HL-60 (cell line): ENCODE measurements at regions not wholly inside any gene's neighbourhood (a gene's known extent, or its start where the extent isn't known, plus 50 kb on each side); places are given as distances from the start of the nearest gene placed in this dataset.
"Not testable (repeated sequence)": the region's sequence is repeated elsewhere in the genome, so short reads cannot be mapped to it uniquely, and the experiment has no call there.

Source experiments
- DNase-seq, 2 experiments: peaks; one replicate each; pipeline ENCODE4 v3.0.0-alpha.2; 2010 to 2020; ENCODE audit warnings: low read depth in 1 of 2, low spot score in 1 of 2
- H3K27ac ChIP-seq: fragments of 250-450 bp; sonication (Bioruptor Pico); replicated peaks from 2 replicates; pipeline ENCODE4 v1.5.1; 2020; ENCODE audit warnings: mild to moderate bottlenecking, moderate library complexity
- H3K27me3 ChIP-seq: fragments of 250-450 bp; sonication (Bioruptor Pico); 2 replicates; pipeline ENCODE4 v1.5.1; 2021; ENCODE audit warnings: mild to moderate bottlenecking, moderate library complexity; ENCODE audit not compliant: insufficient read depth, poor library complexity, severe bottlenecking
- H3K4me3 ChIP-seq: replicated peaks from 2 replicates; pipeline ENCODE4 v1.5.1; 2011; ENCODE audit warnings: mild to moderate bottlenecking, control low read depth, low read length; ENCODE audit not compliant: insufficient read depth
- GABPA ChIP-seq: IDR thresholded peaks from 2 replicates; pipeline ENCODE4 v1.6.1; 2012; ENCODE audit warnings: low read depth
- POLR2AphosphoS5 ChIP-seq: IDR thresholded peaks from 2 replicates; pipeline ENCODE4 v1.6.1; 2012; ENCODE audit warnings: low read depth
- SPI1 ChIP-seq: IDR thresholded peaks from 2 replicates; pipeline ENCODE4 v1.6.1; 2012; ENCODE audit warnings: low read depth, mild to moderate bottlenecking, borderline replicate concordance
- TF ChIP-seq, protein P1 (sequence below): IDR thresholded peaks from 2 replicates; pipeline ENCODE4 v1.6.1; 2012; ENCODE audit warnings: low read depth; ENCODE audit not compliant: insufficient replicate concordance
- TF ChIP-seq, protein P2 (sequence below): IDR thresholded peaks from one replicate; pipeline ENCODE4 v1.5.1; 2011; ENCODE audit warnings: low read length, control low read depth, inconsistent platforms; ENCODE audit not compliant: insufficient read depth

DNA sequence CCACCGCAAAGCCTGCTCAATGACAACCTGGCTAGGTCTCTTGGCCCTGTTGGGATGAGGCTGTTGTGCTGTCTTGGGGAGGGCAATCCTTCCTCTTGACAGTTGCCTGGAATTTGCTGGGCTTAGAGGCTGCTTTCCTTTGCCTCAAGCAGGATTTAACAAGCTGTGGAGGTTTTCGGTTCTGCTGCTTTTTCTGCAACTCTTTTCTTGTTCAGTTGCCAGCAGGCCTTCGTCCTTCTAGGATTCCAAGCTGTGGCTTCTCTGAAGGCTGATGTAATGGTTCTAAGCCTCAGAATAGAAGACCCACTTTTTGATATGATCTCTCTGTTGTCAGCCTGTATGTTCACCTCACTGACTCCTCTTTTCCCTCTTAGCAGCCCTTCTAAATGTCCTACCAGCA is 149.5 kb upstream of the HS3ST4 start:
- no peak overlapping the region for H3K27ac ChIP-seq
- H3K4me3 ChIP-seq, result no peak overlapping the region
- no peak for DNase-seq
- no peaks in the 10 kb centered on the region for H3K27me3 ChIP-seq
- TF ChIP-seq GABPA (no peak), POLR2AphosphoS5 (no peak)

DNA sequence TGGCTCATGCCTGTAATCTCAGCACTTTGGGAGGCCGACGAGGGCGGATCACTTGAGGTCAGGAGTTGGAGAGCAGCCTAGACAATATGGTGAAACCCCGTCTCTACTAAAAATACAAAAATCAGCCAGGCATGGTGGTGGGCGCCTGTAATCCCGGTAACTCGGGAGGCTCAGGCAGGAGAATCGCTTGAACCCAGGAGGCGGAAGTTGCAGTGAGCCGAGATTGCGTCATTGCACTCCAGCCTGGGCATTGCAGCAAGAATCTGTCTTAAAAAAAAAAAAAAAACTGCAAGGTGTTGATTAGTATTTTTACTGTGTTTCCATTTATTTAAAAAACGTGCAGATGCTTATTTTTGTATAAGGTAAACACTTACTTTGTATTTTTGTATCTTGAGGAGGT is 152.0 kb upstream of the HS3ST4 start:
- H3K27ac ChIP-seq, DNase-seq, H3K27me3 ChIP-seq, H3K4me3 ChIP-seq: not testable (repeated sequence)
- TF ChIP-seq, protein P1, sequence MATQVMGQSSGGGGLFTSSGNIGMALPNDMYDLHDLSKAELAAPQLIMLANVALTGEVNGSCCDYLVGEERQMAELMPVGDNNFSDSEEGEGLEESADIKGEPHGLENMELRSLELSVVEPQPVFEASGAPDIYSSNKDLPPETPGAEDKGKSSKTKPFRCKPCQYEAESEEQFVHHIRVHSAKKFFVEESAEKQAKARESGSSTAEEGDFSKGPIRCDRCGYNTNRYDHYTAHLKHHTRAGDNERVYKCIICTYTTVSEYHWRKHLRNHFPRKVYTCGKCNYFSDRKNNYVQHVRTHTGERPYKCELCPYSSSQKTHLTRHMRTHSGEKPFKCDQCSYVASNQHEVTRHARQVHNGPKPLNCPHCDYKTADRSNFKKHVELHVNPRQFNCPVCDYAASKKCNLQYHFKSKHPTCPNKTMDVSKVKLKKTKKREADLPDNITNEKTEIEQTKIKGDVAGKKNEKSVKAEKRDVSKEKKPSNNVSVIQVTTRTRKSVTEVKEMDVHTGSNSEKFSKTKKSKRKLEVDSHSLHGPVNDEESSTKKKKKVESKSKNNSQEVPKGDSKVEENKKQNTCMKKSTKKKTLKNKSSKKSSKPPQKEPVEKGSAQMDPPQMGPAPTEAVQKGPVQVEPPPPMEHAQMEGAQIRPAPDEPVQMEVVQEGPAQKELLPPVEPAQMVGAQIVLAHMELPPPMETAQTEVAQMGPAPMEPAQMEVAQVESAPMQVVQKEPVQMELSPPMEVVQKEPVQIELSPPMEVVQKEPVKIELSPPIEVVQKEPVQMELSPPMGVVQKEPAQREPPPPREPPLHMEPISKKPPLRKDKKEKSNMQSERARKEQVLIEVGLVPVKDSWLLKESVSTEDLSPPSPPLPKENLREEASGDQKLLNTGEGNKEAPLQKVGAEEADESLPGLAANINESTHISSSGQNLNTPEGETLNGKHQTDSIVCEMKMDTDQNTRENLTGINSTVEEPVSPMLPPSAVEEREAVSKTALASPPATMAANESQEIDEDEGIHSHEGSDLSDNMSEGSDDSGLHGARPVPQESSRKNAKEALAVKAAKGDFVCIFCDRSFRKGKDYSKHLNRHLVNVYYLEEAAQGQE, result peak; percentile 23

DNA sequence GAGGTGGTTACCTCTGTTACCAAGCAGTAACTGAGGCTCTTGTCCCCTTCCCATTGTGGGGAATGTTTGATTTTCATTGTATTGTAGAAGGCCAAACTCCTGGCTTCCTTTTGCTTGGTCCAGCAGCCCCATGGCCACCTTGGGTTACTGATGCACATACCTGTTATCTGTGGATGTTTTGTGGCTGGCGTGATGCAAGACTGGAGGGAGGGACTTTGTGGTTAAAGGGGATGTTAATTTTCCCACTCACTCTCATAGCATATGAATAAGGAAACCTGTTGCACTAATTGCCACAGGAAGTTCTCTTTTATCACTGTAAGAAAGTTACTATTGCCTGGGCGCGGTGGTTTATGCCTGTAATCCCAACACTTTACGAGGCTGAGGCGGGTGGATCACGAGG is 168.6 kb upstream of the HS3ST4 start:
- no peak overlapping the region for H3K27ac ChIP-seq
- TF ChIP-seq, protein P2, sequence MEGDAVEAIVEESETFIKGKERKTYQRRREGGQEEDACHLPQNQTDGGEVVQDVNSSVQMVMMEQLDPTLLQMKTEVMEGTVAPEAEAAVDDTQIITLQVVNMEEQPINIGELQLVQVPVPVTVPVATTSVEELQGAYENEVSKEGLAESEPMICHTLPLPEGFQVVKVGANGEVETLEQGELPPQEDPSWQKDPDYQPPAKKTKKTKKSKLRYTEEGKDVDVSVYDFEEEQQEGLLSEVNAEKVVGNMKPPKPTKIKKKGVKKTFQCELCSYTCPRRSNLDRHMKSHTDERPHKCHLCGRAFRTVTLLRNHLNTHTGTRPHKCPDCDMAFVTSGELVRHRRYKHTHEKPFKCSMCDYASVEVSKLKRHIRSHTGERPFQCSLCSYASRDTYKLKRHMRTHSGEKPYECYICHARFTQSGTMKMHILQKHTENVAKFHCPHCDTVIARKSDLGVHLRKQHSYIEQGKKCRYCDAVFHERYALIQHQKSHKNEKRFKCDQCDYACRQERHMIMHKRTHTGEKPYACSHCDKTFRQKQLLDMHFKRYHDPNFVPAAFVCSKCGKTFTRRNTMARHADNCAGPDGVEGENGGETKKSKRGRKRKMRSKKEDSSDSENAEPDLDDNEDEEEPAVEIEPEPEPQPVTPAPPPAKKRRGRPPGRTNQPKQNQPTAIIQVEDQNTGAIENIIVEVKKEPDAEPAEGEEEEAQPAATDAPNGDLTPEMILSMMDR, result no peak
- TF ChIP-seq, protein P1, result no peak
- no peak overlapping the region for H3K4me3 ChIP-seq
- no peak for DNase-seq
- no peaks in the 10 kb centered on the region for H3K27me3 ChIP-seq

DNA sequence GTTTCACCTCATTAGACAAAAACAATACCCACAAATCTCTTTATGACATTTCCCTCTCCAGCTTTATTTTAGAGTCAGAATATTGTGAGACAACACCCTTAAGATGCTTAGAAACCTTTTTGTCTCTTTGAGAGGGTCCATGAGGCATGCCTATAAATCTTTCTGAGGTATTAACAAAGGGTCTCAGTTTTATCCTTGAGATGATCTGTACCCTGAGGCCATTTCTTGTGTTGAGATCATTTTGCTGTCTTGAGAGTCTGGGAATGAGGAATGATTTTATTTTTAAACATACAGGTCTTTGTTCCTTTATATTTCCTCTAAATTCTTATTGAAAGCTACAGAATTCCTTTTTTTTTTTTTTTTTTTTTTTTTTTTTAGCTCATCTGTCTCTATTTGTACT is 179.7 kb upstream of the HS3ST4 start:
- no peak for DNase-seq
- TF ChIP-seq GABPA (no peak), POLR2AphosphoS5 (no peak), SPI1 (no peak)
- TF ChIP-seq, protein P2, result no peak
- TF ChIP-seq, protein P1, result no peak
- H3K27me3 ChIP-seq, result no peaks in the 10 kb centered on the region
- no peak overlapping the region for H3K4me3 ChIP-seq
- no peak overlapping the region for H3K27ac ChIP-seq
